ENCODE measurements at regions not wholly inside any gene's neighbourhood (a gene's known extent, or its start where the extent isn't known, plus 50 kb on each side); places are given as distances from the start of the nearest gene placed in this dataset.
"Not testable (repeated sequence)": the region's sequence is repeated elsewhere in the genome, so short reads cannot be mapped to it uniquely, and the experiment has no call there.

DNA sequence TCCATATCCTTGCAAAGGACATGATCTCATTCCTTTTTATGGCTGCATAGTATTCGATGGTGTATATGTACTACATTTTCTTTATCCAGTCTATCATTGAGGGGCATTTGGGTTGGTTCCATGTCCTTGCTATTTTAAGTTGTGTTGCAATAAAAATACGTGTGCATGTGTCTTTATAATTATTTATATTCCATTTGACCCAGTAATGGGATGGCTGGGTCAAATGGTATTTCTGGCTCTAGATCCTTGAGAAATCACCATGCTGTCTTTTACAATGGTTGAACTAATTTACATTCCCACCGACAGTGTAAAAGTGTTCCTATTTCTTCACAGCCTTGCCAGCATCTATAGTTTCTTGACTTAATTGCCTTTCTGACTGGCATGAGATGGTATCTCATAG, 972.6 kb upstream of the KCND2 start:
- not testable (repeated sequence) for DNase-seq

DNA sequence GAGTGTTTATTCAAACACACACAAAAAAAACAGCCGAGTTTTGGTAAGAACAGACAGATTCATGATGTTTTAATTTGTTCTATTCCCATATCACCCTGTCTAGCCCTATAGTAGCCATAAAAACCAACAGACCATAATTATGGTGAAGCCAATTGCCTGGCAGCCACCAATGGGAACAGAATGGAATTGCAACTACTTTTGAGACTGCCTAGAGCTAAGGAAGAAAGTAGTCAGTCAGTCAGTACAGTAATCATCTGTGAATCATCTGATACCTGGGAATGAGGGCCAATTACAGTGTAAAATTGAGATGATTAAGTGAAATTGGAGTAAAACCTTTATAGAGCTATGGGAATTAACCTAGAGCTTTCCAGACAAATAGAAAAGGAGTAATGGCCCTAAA, 952.7 kb upstream of the KCND2 start:
- no peak for DNase-seq

DNA sequence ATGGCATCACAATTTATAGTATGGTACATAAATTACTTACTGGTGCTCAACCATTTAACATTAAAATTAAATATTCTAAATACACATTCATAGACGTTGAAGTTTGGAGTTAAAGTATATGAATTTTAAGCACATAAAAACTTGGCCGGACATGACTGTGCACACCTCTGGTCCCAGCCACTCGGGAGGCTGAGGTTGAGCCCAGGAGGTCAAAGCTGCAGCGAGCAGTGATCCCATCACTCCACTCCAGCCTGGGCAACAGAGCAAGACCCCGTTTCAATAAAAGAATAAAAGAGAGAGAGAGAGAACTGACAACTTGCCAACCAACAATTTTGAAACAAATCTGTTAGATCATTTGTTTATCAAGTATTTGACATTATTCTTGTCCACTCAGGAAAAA, 943.3 kb upstream of the KCND2 start:
- no peak for DNase-seq

DNA sequence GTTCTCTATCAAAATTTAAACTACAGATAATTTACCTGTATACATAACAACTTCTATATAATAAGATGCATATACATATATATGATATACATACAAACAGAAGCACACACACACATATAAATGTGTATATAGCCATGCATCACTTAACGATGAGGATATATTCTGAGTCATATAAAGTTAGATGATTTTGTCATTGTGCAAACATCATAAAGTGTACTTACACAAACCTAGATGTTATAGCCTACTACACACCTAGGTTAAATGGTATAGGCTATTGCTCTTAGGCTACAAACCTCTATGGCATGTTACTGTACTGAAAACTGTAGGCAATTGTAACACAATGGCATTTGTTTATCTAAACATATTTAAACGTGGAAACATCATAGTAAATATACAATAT, 937.6 kb upstream of the KCND2 start:
- no peak for DNase-seq

DNA sequence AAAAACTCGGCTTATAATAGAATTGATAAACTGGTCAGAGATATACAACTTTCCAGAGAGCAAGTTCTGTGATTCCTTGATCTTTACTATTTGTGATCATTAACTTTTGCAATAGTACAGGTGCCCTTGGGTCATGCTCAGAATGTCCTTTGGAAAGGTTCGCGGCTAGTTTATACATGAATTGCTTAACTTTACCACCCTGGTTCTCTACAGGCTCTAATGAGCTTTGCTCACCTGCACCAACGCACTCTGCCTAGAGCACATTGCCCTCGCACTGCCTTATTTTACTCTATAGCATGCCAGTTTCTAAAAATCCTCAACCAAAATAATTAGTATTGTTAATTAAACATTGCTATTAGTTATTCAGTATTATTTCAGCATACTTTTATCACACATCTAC, 931.2 kb upstream of the KCND2 start:
- no peak for DNase-seq

DNA sequence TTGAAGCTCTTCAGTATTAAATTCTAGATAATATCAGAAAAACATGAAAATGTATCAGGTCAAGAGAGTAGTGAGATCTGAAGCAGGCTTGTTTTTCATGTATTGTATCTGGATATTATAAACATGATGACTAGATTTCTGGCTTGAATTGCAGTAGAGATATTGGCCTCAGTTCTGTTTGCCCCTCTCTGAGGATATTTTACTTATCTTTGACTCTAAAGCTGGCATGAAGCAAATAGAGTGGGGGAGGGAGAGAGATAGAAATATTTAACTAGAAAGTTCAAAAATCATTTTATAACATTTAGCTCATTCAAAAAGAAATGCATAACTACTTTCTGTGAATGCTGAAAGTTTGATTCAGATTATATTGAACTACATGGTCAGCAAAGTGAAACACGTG, 929.7 kb upstream of the KCND2 start:
- no peak for DNase-seq

DNA sequence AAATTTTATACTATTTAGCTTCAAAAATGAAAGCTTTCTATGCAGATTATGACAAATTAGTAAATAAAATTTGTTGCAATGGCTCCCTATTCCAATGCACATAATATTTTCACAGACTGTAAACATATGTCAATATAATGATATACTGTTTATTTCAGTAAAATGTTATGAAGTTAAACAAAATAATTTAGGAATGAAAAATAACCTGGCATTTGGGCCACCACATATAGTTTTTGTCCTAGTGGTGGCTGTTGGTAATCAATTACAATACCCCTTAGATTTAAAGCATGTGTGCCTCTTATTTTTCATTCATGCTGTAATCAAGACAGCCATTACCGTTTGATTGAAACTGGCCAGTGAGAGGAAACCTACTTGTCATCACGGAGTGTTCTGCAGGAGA, 928.5 kb upstream of the KCND2 start:
- DNase-seq: no peak

DNA sequence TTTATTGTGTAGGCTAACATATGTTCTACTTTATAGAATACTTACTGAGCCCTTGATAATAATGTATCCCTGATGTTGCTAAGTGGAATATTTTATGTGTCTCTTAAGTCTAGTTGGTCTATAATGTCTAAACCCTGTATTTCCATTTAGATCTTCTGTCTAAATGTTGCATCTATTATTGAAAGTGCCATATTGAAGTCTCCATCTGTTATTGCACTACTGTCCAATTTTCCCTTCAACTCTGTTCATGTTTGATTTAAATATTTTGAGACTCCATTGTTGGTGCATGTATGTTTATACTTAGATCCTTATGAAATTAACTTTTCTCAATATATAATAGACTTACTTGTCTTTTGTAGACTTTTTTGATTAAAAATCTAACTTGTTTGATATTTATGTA, 924.5 kb upstream of the KCND2 start:
- DNase-seq: no peak

DNA sequence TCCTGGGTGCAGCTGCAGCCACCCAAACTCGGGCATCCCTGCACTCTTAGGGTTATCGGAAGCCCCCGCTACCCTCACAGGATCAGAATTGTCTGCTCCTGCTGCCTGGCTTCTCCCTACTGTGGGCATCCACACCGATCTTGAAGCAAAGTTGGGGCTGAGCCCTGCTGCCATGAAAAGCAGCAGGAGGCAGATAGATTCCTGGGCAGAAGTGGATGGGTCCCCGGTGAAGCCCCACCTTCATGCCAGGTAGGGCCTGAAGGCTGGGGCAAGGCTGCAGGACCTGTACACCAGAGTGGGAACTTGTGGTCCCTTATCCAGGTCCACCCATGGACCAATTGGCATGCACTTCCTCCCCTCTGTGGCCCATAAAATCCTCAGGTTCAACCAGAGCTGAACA, 922.6 kb upstream of the KCND2 start:
- no peak for DNase-seq

DNA sequence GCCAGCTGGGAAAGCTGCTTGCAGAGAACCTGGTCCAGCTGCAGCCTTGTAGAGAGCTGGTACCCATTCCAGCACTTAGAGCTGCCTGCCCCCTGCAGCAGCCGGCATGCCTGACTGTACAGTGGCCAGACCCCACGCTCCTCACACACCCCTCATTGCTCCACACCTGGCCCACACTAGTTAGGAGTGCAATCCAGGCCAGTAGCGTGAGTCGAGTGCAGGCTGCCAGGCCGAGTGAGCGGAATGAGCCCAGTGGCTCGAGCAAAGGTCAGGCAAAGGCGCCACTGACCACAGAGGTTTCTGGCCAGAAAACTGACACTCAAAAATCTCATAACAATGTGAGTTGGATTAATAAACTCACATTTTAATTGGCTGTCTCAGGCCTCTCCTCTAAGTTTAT, 921.7 kb upstream of the KCND2 start:
- no peak for DNase-seq

DNA sequence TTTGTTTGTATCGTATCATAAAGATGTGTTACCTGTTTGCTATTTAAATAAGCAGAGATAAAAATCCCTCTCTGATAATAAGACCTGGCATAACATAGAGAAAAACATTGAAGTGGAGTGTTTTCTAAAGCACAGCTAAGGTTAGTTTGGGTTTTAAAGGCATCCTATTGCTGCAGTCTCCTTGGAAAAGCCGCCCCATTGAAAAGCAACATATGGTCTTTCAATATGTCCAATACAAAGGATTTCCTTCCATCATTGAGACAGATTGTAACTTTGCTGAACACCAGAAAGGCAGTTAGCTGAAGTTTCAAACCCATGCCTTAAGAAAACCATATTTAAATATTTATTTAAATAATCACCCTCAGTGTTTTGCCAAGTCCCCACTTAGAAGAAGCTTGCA, 898.5 kb upstream of the KCND2 start:
- DNase-seq: no peak

DNA sequence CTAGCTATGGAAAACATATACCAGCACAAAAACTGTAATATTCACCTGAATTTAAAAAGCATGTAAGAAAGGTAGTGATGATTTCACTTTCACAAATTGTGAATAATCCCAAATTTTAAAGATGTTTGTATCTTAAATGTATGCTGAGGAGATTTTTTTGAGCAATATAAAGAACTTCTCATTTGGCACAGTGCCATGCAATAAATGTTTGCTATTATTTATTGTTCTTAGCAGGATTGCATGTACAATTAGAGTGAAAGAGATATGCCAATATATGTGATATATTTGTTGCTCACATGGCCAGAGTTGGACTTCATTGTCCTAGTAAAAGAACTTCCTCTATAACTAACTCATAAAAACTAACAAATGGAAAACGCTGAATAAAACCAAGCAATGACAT, 895.1 kb upstream of the KCND2 start:
- no peak for DNase-seq

DNA sequence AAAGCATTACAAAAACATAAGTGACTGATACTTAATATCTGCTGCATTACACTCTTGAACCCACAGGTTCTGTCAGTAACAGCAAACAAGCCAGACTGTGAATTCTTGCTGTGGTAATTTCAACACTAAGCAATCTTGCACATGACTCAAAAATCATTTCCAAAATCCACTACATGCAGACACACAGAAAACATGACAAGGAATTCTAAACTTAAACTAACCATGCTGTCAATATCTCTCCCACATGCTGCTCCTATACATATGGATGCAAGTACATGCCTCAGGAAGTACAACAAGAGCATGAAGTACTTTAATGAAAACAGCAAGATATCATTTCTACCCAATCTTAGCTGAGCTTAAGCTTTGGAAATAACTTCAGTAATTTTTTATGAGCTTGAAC, 890.2 kb upstream of the KCND2 start:
- no peak for DNase-seq

DNA sequence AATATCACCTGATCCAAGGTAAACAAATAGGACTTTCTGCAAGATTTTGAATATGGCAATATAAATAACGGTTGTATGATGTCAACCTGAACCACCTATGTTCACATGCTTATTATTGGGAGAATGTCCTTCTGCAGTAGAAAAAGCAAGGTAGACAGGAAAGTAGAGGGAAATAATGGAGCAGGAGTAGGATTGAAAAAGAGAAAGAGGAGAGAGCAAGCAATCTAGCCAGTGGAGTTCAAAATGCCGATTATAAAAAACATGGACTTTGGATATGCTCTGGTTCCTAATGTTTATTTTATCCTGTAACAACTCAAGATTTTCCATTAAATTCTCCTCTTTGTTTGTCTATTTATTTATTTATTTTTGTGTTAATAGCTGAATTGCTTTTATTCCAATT, 878.0 kb upstream of the KCND2 start:
- no peak for DNase-seq

DNA sequence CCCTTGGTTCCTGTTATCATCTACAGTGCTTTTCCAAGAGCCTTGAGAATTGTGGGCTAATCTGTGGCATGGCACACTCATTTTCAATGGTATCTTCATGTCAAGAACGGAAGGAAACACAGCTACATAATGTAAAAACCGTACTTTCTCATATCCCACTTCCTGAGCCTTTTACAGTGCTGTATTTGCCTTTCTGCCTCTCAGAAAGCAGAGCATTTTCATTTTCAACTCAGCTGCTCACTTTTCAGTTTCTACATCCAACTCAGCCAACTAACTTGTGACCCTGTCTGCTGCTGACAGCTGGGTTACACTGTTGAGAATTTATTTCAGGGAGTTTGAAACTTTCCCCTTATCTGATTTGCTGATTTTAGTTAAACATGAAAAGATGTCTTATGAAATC, 875.8 kb upstream of the KCND2 start:
- DNase-seq: no peak

DNA sequence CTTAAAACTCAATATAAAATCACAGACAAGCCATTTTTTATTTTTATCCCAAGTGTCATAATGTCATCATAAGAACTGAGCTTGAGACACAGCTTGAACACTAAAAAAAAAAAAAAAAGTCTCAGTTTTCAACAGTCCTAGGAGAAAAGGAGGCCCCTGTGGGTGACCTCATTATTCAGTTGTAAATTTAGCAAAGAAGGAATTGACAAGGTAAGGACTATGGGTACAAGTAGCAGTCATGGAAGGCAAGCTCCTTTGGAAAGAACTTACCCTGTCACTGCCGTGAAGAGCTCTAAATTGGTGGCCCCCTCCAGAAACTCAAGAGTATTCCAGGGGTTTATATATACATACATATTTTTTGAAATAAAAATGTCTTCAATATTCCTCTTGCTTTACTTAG, 864.4 kb upstream of the KCND2 start:
- no peak for DNase-seq

DNA sequence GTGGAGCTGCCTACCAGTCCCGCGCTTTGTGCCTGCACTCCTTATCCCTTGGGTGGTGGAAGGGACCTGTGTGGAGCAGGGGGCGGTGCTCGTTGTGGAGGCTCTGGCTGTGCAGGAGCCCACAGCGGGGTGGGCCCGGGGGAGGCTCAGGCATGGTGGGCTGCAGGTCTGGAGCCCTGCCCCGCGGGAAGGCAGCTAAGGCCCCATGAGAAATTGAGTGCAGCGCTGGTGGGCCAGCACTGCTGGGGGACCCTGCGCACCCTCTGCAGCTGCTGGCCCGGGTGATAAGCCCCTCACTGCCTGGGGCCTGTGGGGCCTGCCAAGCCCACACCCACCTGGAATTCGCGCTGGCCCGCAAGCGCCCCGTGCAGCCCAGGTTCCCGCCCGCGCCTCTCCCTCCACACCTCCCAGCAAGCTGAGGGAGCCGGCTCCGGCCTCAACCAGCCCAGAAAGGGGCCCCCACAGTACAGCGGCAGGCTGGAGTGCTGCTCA, 859.6 kb upstream of the KCND2 start:
- DNase-seq: no peak

DNA sequence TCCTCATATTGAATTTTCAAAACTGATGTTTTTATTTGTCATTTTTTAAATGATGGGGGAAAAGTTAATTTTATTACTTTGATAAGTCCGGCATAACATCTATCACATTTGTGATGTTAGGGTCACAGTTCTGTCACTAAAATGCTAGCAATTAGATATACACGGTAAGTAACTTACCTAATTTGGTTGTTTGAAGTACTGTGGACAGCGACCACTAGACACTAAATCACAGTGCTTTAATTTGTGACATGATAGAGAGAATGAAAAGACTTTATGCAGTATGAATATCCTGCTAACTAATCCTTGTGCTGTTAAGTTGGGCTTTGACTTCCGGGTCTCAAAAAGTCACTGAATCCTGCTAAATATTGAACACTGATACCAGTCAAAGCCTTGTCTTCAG, 857.3 kb upstream of the KCND2 start:
- no peak for DNase-seq

DNA sequence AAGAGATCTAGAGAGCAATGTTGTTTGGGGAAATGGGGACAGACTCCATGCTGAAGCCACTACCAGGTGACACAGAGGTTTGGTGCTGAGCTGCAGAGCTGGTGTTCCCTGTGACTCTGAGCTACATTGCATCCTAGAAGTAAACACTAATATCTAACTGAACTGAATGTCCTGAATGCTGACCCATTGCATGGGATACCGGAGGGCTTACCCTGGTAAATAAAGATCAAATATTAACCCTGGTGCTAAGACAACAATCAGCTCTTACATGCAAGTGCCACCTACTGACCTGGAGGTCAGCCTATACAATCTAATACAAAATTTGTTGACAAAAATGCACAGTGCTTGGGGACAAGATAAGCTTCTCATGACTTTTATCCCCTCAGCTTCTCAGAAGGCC, 851.3 kb upstream of the KCND2 start:
- no peak for DNase-seq

DNA sequence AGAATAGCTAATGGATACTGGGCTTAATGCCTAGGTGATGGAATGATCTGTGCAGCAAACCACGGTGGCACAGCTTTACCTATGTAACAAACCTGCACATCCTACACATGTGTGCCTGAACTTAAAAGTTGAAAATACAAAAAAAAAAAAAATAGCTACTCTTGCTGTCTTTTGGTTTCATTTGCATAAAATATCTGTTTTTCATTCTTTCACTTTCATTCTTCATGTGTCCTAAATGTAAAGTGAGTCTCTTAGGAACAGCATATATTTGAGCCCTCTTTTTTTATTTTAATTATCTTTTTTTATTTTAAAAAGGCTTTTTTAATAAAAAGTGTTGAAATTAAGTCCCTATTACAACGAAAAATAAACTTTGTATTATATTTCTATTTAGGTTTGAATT, 836.1 kb upstream of the KCND2 start:
- no peak for DNase-seq

DNA sequence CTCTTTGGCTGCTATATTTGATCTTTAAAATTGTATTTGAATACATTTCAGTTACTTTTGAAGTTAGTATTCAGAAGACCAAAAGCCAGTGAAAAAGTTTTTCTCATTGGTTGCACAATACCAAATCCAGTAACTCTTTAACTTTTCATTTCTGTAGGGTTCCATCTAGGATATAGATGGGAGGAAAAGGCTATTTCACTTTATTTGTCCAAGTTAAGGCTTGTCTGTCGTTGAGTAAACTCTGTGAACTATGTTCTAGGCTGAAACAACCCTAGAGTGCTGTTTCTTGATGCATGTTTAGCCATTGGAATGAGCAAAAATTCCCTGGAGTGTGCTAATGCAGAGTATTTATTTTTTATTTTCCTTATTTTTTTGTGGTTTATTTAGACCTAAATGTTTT, 834.7 kb upstream of the KCND2 start:
- no peak for DNase-seq

DNA sequence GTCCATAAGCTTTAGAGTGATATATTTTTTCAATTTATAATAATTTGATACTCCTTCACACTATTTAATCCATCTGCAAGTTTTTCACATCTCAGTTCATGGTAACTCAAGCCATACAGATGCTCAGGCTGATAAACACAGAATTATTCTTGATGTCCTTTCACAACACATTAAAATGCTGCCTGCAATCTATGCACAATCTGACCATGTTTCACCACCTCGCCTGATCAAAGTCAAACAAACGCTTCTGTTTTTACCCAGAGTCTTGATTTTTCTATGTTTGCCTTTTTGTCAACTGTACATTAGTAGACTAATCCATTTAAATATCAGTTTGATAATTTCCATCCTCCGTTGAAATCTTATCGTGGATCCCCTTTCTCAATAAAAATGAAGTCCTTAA, 833.8 kb upstream of the KCND2 start:
- no peak for DNase-seq

DNA sequence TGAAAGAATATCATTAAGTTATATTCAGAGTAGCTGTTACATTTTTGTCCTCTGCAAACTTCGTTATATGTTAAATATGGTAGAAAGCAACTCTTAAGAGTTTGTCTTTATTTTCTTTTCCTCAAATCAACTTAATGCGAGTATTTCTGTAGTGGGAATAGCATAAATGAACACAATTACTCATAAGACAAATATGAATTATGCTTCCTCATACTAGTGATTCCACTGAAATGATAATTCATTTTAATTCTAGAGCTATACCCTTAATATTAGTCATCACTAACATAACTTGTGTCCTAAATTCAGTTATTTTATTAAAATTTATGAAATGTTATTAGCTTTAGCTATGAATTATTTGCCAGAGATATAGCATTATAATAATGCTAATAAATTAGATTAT, 820.6 kb upstream of the KCND2 start:
- DNase-seq: no peak

DNA sequence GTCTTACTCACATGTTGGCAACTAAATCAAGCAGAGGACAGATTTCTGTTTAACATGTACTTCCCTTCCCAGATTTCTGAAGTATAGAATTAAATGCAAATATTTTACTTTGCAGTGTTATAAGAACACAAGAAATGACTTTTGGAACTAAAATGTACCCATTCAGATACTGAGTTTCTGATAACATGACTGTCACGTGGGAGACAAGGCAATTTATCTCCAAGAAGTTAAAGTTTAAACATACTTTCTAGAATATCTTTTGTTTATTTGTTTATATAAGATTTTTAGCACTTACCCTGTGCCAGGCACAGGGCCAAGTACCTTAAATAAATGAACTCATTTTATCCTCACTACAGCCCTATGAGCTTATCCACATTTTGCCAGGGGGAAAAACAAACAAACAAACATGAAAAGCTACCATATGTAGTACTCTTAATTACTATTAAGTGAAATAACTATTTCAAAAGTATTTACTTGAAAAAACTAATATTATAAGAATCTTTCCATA, 807.1 kb upstream of the KCND2 start:
- DNase-seq: no peak

DNA sequence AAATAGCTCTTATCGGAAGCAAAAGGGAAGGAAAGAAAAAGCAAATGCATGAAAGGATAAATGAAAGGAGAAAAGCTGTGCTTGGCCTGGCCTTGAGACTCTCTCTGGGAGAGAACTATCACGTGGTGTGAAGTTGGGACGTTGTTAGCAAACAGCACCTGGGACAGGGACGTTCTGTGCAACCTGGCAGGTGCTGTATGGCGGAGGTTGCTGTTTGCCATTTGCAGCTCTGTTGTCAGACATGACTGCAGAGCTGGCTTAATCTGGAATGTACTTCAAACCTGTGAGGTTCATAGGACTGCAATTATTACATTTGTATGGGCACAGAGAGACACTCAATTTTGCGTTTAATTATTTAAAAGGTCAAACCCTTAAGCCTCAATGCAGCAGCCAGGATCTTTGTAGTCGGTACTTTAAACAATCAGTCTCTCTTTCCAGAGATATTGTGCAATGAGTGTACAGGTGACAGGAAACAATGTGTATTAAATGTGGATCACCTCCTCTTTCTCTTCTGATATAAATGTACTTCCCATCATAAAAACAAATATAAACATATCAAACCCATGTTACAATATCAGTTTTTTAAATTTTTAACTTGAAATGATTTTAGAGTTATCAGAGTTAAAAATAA, 800.5 kb upstream of the KCND2 start:
- DNase-seq: no peak

DNA sequence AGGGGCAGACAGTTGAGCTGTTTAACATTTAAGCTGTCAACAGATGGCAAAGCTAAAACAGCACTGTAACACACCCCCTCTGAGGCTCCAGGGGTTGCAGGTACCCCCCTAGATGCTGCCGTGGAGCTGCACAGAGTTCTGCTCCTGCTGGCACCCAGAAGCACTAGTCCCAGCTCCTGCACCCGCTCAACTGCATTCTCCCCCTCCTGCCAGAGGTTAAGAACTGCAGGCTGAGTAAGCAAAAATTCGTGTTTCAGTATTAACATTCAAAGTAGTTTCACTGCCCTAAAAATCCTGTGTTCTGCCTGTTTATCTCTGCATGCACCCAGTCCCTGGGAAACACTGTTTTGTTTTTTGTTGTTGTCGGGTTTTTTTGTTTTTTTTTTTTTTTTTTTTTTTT, 790.8 kb upstream of the KCND2 start:
- DNase-seq: no peak
